GM11168 (cell line): ENCODE measurements at regions not wholly inside any gene's neighbourhood (a gene's known extent, or its start where the extent isn't known, plus 50 kb on each side); places are given as distances from the start of the nearest gene placed in this dataset.

Experiments used
- in situ Hi-C: fragments of 300-500 bp; cut with MboI; formaldehyde crosslinking; loops from one replicate; pipeline ENCODE4 v1.12.0; 2022; ENCODE audit warnings: low sequenced_read_pairs; ENCODE audit not compliant: unreplicated experiment

DNA sequence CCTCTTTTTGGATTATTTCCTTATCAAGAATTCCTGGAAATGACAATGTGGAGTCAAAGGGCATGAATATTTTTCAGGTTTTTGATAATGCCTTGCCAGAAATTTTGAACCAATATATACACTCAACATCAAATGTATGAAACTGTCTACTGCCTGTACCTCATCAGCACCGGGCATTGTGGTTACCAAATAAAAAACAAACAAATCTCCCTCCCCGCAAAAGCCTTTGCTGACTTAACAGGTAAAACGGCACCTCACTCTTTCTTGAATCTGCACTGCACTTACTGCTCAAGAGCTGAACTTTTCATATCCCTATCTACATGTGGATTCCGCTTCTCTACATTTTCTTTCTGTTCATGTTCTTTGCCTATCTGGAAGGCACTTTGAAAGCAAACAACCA, 134.5 kb upstream of the PRICKLE2 start:
- in situ Hi-C loops: no loop called here

DNA sequence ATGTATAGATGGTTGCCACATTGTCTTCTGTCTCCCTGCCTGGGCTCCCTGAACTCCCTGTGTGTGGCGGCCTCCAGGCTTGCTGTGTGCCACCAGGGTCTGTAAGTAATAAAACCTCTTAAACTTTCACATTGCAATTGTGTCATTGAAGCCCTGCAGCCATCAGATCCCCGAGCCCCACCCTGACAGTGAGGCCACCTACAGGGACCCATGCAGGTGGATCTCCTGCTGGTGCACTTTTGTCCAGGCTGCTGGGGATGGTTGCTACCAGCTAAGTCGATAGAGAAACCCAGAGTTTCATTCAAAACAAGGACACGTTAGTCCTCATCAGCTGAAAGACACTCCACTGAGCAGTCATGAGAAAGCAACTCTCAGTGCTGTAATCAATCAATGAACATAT, 133.6 kb upstream of the PRICKLE2 start:
- in situ Hi-C loops: no loop called here

GRCh38 chr3:64358176-64358575, 132.9 kb upstream of the PRICKLE2 start:
- in situ Hi-C loops: no loop called here

GRCh38 chr3:64357481-64357880, 132.2 kb upstream of the PRICKLE2 start:
- in situ Hi-C loops: no loop called here

- in situ Hi-C loops: no loop called here
Observed at GRCh38 chr3:64355401-64355807, 130.1 kb upstream of the PRICKLE2 start.

DNA sequence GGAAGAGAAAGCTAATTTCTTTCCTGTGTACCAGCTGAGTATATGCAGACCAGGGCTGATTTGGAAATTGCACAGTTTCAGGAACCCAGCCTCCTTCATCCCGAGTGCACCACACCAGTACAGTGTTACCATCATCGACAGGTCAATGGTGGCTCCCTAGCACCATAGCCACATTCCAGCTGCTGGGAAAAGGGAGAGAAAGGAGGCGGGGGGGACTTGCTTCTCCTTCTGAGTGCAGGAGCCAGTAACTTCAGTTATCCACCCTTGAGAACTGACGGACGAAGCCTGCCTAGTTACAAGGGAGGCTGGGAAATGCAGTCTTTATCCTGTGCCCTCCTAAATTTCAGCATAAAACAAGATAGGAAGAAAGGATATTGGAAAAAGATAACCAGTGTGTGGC, 129.7 kb upstream of the PRICKLE2 start:
- in situ Hi-C loops: no loop called here

- in situ Hi-C loops: no loop called here
Observed at GRCh38 chr3:64354221-64354620, 129.0 kb upstream of the PRICKLE2 start.

DNA sequence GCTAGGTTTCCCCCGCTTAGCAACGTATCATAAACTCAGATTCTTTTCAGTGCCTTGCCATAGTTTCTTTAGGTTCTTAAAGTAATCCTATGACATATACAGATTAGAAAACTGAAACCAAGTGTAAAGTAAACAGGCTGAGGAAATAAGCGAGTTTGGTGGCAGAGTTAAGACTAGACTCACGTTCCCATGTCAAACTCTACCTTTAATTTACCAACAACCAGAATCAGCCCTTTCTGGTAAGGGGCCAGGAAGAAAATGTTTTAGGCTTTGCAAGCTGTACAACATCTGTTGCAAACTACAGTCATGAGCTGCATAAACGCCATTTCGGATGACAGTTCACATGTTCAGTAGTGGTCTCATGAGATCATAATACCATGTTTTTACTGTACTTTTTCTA, 128.0 kb upstream of the PRICKLE2 start:
- in situ Hi-C loops: no loop called here

- in situ Hi-C loops: no loop called here
Observed at GRCh38 chr3:64352639-64352992, 127.3 kb upstream of the PRICKLE2 start.

GRCh38 chr3:64351713-64352638, 126.7 kb upstream of the PRICKLE2 start:
- in situ Hi-C loops: no loop called here

DNA sequence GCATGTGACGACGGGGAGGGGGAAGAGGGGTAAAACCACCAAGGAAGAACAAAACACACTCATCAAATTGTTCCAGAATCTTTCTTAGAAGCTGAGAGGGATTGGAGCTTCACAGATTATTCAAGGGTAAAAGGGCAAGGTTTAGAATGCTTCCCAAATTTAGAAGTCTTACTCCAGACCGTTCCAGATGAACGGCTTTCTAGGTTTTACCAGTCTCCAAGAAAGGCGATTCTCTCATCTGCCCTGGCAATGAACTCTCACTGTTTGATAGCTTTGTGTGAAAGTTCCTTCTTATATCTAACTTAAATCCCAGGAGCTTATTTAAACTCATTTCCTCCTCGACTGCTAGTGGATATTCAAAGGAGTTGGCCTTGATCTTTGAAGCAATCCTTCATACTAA, 124.3 kb upstream of the PRICKLE2 start:
- in situ Hi-C loops: no loop called here

DNA sequence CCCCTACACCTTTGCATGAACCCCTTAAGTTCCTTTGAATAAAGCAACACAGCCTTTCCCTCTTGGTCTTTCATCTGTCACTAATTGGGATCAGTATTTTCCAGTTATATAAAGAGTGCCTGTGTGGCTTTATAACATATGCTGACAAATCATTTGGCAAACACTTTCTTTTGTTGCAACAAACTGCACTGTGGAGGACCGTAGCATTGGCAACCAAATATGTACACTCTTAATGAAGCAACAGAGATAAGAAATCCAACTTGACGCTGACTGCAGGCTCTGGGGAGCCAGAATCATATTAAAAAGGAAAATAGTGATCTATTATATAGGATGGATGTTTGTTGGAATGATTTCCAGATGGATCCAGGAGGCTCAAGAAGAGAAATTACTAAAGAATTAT, 120.1 kb upstream of the PRICKLE2 start:
- in situ Hi-C loops: no loop called here

- in situ Hi-C loops: no loop called here
Observed at GRCh38 chr3:64344721-64345207, 119.5 kb upstream of the PRICKLE2 start.

GRCh38 chr3:64343689-64344430, 118.6 kb upstream of the PRICKLE2 start:
- in situ Hi-C loops: no loop called here

DNA sequence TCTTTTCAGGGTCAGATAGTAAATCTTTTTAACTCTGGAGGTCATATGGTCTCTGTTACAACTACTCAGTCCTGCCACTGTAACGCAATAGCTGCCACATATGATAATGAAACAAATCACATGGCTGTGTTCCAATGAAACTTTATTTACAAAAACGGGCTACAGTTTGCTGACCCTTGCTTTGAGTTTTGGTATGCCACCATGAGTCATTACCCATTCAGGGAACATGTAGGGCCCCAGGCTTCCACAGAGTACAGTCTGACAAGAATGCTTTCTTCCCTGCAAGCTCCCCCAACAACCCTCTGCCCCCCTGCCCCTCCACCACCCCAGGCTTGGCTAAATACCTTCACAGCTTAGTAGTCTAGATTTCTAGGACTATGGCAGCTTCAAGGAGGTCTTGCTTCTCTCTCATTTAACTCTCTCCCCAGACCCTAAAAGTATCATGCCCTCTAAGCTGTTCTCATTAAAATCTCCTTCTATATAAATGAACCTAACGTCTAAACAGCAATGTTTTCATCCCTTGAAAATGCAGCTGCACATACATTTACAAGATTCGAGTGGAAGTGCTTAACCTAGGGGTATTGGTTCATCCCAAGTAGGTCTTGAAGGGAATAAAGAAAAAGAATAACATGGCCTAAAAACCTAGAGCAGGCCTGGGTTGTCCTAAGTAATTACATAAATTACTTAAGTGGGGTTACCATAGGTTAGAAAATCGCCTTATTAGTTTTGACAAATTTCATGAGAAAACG, 117.8 kb upstream of the PRICKLE2 start:
- in situ Hi-C loops: no loop called here

DNA sequence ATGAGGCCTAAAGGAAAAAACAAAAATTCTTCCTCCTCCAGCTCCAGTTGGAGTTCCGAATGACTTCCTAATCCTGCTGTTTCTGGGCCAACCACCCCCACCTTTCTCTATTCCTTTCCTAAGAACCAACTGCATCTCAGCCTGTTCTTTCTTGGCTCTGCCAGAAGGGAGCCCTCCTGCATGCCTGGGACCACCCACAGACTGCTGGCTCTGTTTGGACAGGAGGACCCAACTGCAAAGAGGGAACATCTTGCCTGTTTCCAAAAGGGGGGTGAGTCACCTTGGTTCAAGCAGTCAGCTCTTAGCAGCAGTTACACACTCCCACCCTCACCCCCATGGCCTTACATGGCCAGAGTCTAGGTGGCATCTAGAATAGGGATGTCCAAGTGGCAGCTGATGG, 116.0 kb upstream of the PRICKLE2 start:
- in situ Hi-C loops: no loop called here

GRCh38 chr3:64340641-64341101, 115.4 kb upstream of the PRICKLE2 start:
- in situ Hi-C loops: no loop called here

GRCh38 chr3:64336488-64336887, 111.2 kb upstream of the PRICKLE2 start:
- in situ Hi-C loops: no loop called here

DNA sequence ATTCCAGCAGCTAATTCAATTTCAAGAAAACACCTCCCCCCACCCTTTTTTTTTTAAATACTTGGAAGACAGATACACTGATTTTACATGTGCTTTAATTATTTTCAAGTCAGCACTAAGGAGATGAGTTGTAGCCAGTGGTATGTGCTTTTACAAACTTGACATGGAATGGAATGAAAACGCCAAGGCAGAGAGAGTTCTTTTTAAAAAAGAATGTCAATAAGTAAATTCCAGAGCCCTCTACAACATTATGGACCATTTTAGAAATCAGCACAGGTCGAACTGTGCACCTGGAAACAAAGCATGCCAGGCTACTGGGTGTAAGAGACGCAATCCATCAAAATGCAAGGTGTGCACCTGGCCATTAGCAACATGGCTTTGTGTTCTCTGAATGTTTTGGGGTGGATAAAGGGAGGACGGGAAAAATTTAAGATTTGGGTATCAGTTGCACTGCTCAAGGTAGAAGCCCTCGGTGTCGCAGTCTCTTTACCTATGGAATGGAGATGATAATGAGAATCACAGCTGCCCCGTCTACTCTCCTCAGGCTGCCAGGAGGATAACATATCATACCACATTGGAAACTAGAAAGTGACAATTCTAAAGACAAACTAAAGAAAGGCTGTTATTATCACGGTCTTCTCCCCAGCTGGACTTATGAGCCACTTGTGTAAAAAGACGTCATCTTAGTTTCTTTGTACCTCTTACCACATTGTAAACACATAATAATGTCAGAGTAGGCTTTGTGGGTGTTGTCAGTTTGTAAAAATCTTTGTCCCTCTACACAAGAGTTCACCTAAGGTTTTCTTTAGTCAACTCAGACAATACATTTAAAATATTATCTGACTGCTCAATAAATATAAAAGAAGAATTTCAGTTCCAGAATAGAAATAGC, 107.4 kb upstream of the PRICKLE2 start:
- in situ Hi-C loops: no loop called here

- in situ Hi-C loops: no loop called here
Observed at GRCh38 chr3:64331605-64332004, 106.3 kb upstream of the PRICKLE2 start.
